ENCODE measurements at regions not wholly inside any gene's neighbourhood (a gene's known extent, or its start where the extent isn't known, plus 50 kb on each side); places are given as distances from the start of the nearest gene placed in this dataset.
"Not testable (repeated sequence)": the region's sequence is repeated elsewhere in the genome, so short reads cannot be mapped to it uniquely, and the experiment has no call there.

DNA sequence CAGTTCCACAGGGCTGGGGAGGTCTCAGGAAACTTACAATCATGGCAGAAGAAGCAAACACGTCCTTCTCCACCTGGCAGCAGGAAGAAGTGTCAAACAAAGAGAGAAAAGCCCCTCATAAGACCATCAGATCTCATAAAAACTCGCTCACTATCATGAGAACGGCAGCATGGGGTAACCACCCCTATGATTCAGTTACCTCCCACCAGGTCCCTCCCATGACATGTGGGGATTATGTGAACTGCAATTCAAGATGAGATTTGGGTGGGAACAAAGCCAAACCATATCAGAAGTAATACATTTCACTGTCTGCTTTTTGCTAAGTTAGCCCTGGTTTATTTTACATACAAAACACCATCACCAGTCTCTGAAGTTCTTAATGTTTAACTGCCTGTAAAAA lies 68.5 kb downstream of the RBM11 start:
- no peak for ATAC-seq
- peaks cover 0 to 11% (median 0%) of the 10 kb centered on the region in 7 donors for H3K27me3 ChIP-seq
- no peaks in the 10 kb centered on the region for H3K9me3 ChIP-seq
- intact Hi-C loops (cut with DNase I): no loop called here
- 48 to 55% methylated on average over 3 of the region's 3 CpGs for WGBS, 2 donors
- no peak overlapping the region for H3K27ac ChIP-seq
- no peak overlapping the region for H3K4me3 ChIP-seq
- no peaks in the 10 kb centered on the region for H3K4me1 ChIP-seq
- DNase-seq: no peak
- H3K36me3 ChIP-seq: no peaks in the 10 kb centered on the region
- TF ChIP-seq, protein P1, sequence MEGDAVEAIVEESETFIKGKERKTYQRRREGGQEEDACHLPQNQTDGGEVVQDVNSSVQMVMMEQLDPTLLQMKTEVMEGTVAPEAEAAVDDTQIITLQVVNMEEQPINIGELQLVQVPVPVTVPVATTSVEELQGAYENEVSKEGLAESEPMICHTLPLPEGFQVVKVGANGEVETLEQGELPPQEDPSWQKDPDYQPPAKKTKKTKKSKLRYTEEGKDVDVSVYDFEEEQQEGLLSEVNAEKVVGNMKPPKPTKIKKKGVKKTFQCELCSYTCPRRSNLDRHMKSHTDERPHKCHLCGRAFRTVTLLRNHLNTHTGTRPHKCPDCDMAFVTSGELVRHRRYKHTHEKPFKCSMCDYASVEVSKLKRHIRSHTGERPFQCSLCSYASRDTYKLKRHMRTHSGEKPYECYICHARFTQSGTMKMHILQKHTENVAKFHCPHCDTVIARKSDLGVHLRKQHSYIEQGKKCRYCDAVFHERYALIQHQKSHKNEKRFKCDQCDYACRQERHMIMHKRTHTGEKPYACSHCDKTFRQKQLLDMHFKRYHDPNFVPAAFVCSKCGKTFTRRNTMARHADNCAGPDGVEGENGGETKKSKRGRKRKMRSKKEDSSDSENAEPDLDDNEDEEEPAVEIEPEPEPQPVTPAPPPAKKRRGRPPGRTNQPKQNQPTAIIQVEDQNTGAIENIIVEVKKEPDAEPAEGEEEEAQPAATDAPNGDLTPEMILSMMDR (IDR thresholded peaks at IDR 0.05): no peak

DNA sequence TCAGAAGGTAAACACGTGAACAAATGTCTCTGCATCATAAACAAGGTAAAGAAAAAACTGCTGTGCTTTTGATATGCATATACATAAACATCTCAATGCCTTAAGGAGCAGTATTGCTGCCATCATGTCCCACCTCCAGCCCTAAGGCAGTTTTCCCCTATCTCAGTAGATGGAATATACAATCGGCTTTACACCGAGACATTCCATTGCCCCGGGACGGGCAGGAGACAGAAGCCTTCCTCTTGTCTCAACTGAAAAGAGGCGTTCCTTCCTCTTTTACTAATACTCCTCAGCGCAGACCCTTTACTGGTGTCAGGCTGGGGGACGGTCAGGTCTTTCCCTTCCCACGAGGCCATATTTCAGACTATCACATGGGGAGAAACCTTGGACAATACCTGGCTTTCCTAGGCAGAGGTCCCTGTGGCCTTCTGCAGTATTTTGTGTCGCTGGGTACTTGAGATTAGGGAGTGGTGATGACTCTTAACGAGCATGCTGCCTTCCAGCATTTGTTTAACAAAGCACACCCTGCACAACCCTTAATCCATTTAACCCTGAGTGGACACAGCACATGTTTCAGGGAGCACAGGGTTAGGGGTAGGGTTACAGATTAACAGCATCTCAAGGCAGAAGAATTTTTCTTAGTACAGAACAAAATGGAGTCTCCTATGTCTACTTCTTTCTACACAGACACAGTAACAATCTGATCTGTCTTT lies 65.4 kb downstream of the RBM11 start:
- 8 to 10% methylated on average over 11 of the region's 11 CpGs for WGBS, 2 donors
- intact Hi-C loops (cut with DNase I); H3K9me3 ChIP-seq: not testable (repeated sequence)

More for the DNA sequence above, 65.4 kb downstream of the RBM11 start:
- H3K36me3 ChIP-seq, H3K4me1 ChIP-seq, DNase-seq, H3K27ac ChIP-seq, ATAC-seq: not testable (repeated sequence)
- Histone ChIP-seq H3K4me3 (peak overlapping the region in 1 of 10 donors; percentile 8), H3K27me3 (peaks cover 0 to 11% (median 3%) of the 10 kb centered on the region in 7 donors)

All from heart right ventricle (tissue), 16 donors.